Heart left ventricle (tissue), 16 donors: ENCODE measurements at regions not wholly inside any gene's neighbourhood (a gene's known extent, or its start where the extent isn't known, plus 50 kb on each side); places are given as distances from the start of the nearest gene placed in this dataset.

Experiments used
- ATAC-seq, 4 donors: fragments of 200-7000 bp; cut with Tn5 transposase; one replicate each; pipeline ENCODE4 v1.9.1; 2020 to 2022; ENCODE audit warnings: moderate library complexity in 4 of 4, mild to moderate bottlenecking in 3 of 4, moderate number of reproducible peaks in 1 of 4
- DNase-seq, 5 donors: peaks; one replicate each; pipeline ENCODE4 v3.0.0-alpha.2; 2020
- H3K27ac ChIP-seq, 12 donors: fragments of 200-600 bp; sonication (generic) in 4 of 12; one replicate each; pipeline versions ENCODE4 v1.5.0 to v1.8.0; 2016 to 2022; ENCODE audit warnings: mild to moderate bottlenecking in 2 of 12
- H3K27me3 ChIP-seq, 9 donors: fragments of 200-600 bp; sonication (generic) in 2 of 9; one replicate each; pipeline versions ENCODE4 v1.5.1 to v1.8.0; 2016 to 2022; ENCODE audit warnings: mild to moderate bottlenecking in 3 of 9
- H3K36me3 ChIP-seq, 9 donors: fragments of 200-600 bp; sonication (generic) in 2 of 9; one replicate each; pipeline versions ENCODE4 v1.5.0 to v1.8.0; 2018 to 2022; ENCODE audit warnings: mild to moderate bottlenecking in 2 of 9
- H3K4me1 ChIP-seq, 12 donors: fragments of 200-600 bp; sonication (generic) in 4 of 12; one replicate each; pipeline versions ENCODE4 v1.5.0 to v1.8.0; 2016 to 2022; ENCODE audit warnings: mild to moderate bottlenecking in 3 of 12
- H3K4me3 ChIP-seq, 12 donors: fragments of 200-600 bp; sonication (generic) in 4 of 12; one replicate each; pipeline versions ENCODE4 v1.5.0 to v1.8.0; 2017 to 2022; ENCODE audit warnings: mild to moderate bottlenecking in 9 of 12, moderate library complexity in 4 of 12
- H3K9me3 ChIP-seq, 12 donors: fragments of 200-600 bp; sonication (generic) in 4 of 12; one replicate each; pipeline versions ENCODE4 v1.5.0 to v1.8.0; 2016 to 2022; ENCODE audit warnings: mild to moderate bottlenecking in 1 of 12
- POLR2A ChIP-seq, 2 donors: fragments of 450-650 bp; IDR thresholded peaks; one replicate each; pipeline ENCODE4 v1.6.1; 2017; ENCODE audit warnings: antibody characterized with exemption in 2 of 2, mild to moderate bottlenecking in 2 of 2, moderate library complexity in 2 of 2
- WGBS, 4 donors: extraction: QIAGEN DNeasy Blood & Tissue Kit in 2 of 4; methylation state at CpG; one replicate each; pipeline versions ENCODE4 v1.1.5 to v1.1.7; 2013 to 2018; 5-methylcytosine and 5-hydroxymethylcytosine counted together
- intact Hi-C, 10 donors: fragments of 100-400 bp; cut with DNase I; formaldehyde crosslinking; loops; one replicate each; pipeline versions ENCODE4 v1.11.1 to v1.14.2; 2022
- TF ChIP-seq, protein P1 (sequence below), 12 donors: fragments of 200-600 bp; sonication (generic) in 4 of 12; IDR thresholded peaks; one replicate each; pipeline versions ENCODE4 v1.5.0 to v1.8.0; 2018 to 2022; ENCODE audit warnings: antibody characterized with exemption in 12 of 12, mild to moderate bottlenecking in 5 of 12
- donor health status: ischemic (EF 13 %, LVEDD 7.1; RV severe dilation, severe dysfunction).
- donor health status: healthy with polysubstance abuse.
- donor health status: DM: no; HTN: yes; CAD: no.
- donor health status: DM: no; HTN: no; CAD: no.
- donor health status: ischemic (EF 25% LVEDD 6.9; RV normal size, moderate dysfunction).
- donor health status: ischemic (EF 25% LVEDD 5.7; RV mildly dilated, moderate dysfunction).
- donor health status: healthy.
- donor health status: DM: yes; HTN: yes; CAD: no.
- donor health status: ischemic (EF 35%, LVEDD 5.7; RV mildly dilated, moderate dysfunction).
- donor health status: nonischemic (EF 11% LVEDD 7.7; RV severe dilation, severe dysfunction).
- donor health status: DM: yes; HTN: yes; CAD: no.
- donor health status: PGD.
- donor health status: ischemic (EF 29% LVEDD 5.4; RV normal size, mild dysfunction).
- donor health status: nonischemic (EF 23%, LVEDD 6.1; RV moderate dilation, normal function).

DNA sequence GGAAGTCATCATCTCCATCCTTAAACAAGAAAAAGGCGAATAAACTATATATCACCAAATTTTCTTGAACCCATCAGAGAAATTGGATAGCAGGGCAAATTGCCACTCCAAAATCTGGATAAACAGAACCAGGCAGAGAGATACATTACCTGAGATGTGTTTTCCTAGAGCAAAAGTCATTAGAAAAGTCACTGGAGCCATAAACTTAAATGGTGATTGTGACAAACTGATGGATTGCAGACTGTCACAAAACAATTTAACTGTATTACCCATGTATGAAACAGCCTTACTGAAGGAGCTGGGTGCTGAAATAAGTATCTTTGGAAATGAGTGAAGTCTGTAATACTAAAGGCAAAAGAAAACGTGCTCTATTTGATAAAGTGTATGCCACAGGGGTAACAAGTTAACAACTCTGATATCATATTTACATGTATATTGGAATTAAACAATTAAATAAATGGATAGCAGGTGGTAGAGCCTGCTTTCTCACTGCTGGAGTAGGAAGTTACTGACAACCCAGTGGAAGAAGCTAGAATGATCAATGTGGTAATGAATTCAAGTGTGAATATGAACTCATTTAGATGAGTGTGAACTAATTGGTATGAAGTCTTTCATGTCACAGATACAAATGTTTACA, 186.9 kb downstream of the LMBRD1 start:
- no peak overlapping the region for H3K4me3 ChIP-seq
- 62 to 73% (median 72%) methylated on average over 2 of the region's 2 CpGs for WGBS, 4 donors
- H3K27ac ChIP-seq = no peak overlapping the region
- DNase-seq (no peak), ATAC-seq (no peak)
- intact Hi-C loops = no loop called here
- H3K9me3 ChIP-seq = peaks cover 0 to 9% (median 0%) of the 10 kb centered on the region in 12 donors
- H3K27me3 ChIP-seq = no peaks in the 10 kb centered on the region
- H3K36me3 ChIP-seq = no peaks in the 10 kb centered on the region
- TF ChIP-seq, protein P1, sequence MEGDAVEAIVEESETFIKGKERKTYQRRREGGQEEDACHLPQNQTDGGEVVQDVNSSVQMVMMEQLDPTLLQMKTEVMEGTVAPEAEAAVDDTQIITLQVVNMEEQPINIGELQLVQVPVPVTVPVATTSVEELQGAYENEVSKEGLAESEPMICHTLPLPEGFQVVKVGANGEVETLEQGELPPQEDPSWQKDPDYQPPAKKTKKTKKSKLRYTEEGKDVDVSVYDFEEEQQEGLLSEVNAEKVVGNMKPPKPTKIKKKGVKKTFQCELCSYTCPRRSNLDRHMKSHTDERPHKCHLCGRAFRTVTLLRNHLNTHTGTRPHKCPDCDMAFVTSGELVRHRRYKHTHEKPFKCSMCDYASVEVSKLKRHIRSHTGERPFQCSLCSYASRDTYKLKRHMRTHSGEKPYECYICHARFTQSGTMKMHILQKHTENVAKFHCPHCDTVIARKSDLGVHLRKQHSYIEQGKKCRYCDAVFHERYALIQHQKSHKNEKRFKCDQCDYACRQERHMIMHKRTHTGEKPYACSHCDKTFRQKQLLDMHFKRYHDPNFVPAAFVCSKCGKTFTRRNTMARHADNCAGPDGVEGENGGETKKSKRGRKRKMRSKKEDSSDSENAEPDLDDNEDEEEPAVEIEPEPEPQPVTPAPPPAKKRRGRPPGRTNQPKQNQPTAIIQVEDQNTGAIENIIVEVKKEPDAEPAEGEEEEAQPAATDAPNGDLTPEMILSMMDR (IDR thresholded peaks at IDR 0.05) = no peak
- no peak for TF ChIP-seq POLR2A (IDR thresholded peaks at IDR 0.05)
- H3K4me1 ChIP-seq = no peaks in the 10 kb centered on the region

DNA sequence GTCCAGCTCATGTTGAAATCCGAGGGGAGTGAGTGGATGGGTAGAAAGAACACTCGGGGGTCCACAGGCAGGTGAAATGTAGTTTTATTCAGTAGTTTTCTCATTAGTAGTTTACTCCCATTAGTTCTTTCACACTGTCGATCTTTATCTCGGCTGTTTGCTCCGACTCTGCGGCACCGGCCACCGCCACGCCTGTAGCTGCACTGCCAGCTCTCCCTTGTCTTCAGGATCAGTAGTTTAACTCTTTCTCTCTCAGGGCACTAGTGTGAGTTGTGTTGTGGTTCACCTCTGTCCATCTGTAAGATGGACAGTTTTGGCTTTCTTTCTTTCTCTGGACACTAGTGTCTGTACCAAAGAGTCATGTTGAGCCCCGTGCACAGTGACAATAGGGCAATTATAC, 195.7 kb downstream of the LMBRD1 start:
- no peak for TF ChIP-seq POLR2A (IDR thresholded peaks at IDR 0.05)
- TF ChIP-seq, protein P1 (IDR thresholded peaks at IDR 0.05) = no peak
- H3K4me1 ChIP-seq = no peaks in the 10 kb centered on the region
- DNase-seq = no peak
- no peaks in the 10 kb centered on the region for H3K36me3 ChIP-seq
- H3K9me3 ChIP-seq = no peaks in the 10 kb centered on the region
- intact Hi-C loops = no loop called here
- 39 to 61% (median 50%) methylated on average over 10 of the region's 10 CpGs for WGBS, 4 donors
- ATAC-seq = no peak
- no peaks in the 10 kb centered on the region for H3K27me3 ChIP-seq
- no peak overlapping the region for H3K27ac ChIP-seq
- H3K4me3 ChIP-seq = no peak overlapping the region

DNA sequence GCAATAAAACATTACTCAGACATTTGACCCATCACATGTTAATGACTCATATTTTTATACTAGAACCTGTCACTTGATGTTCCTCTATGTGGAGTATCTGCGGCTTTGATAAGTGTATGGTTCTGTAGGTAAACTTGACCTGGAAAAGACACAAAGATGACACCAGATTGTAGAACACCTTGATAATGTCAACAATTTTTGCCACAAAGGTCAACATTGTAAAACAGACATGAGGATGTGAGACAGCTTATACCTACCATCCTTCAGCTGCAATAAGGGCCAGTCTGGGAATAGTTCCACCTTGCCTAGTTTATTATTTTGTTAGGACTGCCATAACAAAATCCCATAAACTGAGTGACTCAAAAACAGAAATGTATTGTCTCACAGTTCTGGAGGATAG, 202.4 kb downstream of the LMBRD1 start:
- no peaks in the 10 kb centered on the region for H3K9me3 ChIP-seq
- no peak for DNase-seq
- 93 to 100% (median 96%) methylated on average over 1 of the region's 1 CpG for WGBS, 4 donors
- no peaks in the 10 kb centered on the region for H3K4me1 ChIP-seq
- H3K36me3 ChIP-seq = no peaks in the 10 kb centered on the region
- ATAC-seq = no peak
- TF ChIP-seq, protein P1 (IDR thresholded peaks at IDR 0.05) = no peak
- no peak for TF ChIP-seq POLR2A (IDR thresholded peaks at IDR 0.05)
- H3K27me3 ChIP-seq = no peaks in the 10 kb centered on the region
- intact Hi-C loops = no loop called here
- no peak overlapping the region for H3K4me3 ChIP-seq
- H3K27ac ChIP-seq = no peak overlapping the region

DNA sequence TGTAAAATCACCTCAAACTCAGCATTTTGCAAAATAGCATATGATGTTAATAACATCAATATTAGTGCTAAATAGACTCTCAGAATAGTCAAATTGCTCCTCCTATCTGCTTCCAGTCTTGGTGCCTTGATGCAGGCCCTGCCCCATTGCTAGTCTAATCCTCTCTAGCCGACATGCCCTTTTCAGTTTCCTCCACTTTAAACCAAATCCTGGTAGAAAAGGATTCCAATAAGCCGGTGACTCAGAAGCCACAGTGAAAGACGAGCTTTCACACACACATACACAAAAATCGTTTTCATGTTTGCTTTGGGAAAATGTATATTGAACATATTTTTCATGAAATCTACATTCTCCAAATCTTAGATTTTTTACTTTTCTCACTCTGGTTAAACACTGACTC, 203.1 kb downstream of the LMBRD1 start:
- ATAC-seq (no peak), DNase-seq (no peak)
- Histone ChIP-seq H3K36me3 (no peaks in the 10 kb centered on the region), H3K4me3 (no peak overlapping the region), H3K9me3 (no peaks in the 10 kb centered on the region), H3K27ac (no peak overlapping the region), H3K4me1 (no peaks in the 10 kb centered on the region), H3K27me3 (no peaks in the 10 kb centered on the region)
- no peak for TF ChIP-seq POLR2A (IDR thresholded peaks at IDR 0.05)
- TF ChIP-seq, protein P1 (IDR thresholded peaks at IDR 0.05) = no peak
- WGBS, 4 donors = 76 to 80% (median 77%) methylated on average over 4 of the region's 4 CpGs
- intact Hi-C loops = no loop called here
